Brain pericyte (primary cell): ENCODE measurements at regions not wholly inside any gene's neighbourhood (a gene's known extent, or its start where the extent isn't known, plus 50 kb on each side); places are given as distances from the start of the nearest gene placed in this dataset.

Source experiments
- DNase-seq: peaks from one replicate; pipeline ENCODE4 v3.0.0-alpha.2; 2012; ENCODE audit warnings: low read depth, low spot score

DNA sequence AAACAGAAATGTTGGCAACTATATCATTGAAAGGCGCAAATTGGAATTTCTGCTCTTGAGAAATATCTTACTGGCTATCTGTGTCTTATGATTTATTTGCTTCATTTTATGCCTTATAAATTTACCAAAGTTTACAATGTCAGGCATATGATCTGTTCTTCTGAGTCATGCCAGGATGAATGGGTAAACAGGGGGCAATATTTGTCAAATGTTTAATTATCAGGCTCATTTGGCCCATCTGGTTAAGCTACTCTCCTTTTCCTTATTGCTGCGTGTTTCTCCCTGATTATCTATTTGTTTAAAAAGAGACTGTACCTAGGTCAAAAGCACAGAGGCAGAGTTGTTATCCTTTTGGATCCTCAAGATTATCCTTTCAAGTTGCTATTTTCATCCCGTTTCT, 903.8 kb upstream of the PCDH10 start:
- DNase-seq, result no peak

DNA sequence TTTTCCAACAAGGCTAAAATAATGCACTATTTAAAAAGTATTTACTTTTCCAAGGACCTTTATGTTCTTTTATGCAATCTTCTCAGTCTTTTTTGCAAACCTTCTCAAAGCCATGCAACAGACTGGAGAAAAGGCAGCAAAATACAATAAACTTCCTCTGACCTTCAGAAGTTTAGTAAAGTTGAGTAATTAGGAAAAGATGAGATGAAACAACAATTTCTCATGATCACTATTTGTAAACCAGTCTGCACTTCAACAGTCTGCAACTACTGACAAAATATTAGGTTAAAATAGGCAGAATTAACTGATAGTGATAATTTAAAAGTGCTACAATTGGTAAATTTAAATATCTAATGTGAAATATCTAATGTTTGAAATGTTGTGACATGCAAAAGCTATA, 884.9 kb upstream of the PCDH10 start:
- no peak for DNase-seq

GRCh38 chr4:132266374-132266773, 882.7 kb upstream of the PCDH10 start:
- DNase-seq, result no peak

DNA sequence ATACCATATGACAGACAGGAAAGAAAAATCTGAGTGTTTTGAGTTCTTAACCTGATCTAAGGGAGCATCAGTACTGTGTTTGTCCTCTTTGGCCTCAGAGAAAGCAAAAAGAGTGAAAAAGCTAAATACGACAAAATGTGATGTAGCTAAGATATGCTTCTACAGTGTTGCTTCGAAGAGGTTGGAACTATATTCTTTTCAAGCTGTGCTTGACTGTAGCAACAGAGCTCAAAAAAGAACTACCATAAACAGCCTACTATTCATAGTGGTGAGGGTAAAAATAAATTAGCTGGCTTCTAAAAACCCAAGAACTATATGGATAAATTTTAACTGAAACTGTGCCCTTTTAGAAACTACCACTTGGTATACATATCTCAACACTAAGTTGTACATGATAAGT, 881.8 kb upstream of the PCDH10 start:
- no peak for DNase-seq

DNA sequence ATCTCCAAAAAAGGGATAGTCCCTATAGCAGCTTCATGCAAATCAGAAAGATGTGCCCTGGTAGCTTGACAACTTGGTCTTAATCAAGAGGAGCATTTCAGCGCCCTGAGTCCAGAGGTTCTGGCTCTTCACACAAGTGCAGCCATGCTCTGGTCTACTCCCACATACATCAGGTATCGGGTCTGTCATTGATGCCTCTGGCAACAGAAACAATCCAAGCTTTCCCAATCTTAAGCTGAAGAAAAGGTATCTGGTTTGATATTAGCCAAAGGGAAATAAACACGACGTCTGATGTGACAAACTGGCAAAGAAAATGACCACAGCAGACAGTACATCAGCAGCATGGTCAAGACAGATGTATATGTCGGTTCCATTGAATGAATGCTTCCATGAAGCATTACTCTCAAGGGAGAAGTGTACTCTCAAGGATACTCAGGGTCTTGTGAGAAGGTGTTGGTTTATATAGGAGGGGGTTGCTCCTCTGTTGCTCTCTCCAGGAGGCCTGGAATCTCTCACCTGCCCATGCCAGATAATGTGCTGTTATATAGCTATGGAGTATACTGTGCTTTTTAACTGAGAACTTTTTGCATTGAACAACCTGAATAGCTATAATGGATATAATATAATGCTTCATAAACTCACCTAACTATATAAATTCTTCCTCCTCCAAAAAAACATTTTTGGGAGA, 879.6 kb upstream of the PCDH10 start:
- DNase-seq, result no peak

DNA sequence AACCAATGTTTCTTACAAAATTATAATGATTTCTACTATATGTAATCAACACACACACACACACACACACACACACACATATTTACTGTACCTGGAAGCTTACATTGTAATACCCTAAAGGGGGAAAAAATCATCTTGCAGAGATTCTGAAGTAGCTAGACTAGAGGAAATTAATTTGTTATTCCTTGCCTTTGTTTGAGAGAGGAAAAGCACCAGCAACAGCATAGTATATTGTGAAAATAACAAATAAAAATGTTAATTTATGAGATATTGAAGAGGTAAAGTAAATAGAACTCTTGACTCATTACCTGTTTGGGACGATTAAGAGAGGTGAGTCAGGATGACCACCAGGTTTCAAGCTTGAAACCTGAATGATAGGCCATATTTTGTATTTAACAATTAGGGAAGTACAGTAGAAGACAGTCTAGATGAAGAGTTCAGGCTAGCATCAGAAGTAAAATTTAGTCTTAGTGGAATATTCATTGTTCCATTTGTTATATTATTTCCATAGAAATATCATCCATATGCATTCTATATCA, 873.4 kb upstream of the PCDH10 start:
- DNase-seq, result no peak

DNA sequence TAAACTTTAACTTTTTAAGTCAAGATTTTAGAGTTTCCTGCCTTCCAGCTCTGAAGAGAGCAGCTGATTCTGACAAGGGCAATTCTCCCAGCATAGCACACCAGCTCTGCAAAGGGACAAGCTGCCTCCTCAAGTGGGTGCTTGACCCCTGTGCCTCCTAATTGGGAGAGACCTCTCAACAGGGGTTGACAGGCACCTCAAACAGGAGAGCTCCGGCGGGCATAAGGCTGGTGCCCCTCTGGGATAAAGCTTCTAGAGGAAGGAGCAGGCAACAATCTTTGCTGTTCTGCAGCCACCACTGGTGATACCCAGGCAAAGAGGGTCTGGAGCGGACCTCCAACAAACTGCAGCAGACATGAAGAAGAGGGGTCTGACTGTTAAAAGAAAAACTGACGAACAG, 872.9 kb upstream of the PCDH10 start:
- DNase-seq, result no peak

GRCh38 chr4:132276989-132277388, 872.1 kb upstream of the PCDH10 start:
- no peak for DNase-seq

DNA sequence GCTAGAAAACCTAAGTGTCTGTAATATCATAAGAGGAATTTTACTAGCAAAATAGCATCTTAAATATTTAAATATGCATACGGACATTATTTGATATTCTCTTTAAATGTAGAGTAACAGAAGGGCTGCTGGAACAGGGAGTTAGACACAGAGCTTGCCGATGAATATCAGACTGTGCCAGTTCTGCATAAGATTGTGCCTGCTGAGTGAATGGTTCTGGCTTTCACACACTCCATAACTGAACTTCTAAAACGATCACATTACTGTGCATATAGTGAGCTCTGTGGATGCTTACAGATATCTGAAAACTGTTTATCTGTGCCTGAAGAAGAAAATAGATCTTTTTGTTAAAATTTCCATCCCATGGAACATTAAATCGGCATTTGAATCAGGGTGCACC, 867.4 kb upstream of the PCDH10 start:
- DNase-seq, result no peak

DNA sequence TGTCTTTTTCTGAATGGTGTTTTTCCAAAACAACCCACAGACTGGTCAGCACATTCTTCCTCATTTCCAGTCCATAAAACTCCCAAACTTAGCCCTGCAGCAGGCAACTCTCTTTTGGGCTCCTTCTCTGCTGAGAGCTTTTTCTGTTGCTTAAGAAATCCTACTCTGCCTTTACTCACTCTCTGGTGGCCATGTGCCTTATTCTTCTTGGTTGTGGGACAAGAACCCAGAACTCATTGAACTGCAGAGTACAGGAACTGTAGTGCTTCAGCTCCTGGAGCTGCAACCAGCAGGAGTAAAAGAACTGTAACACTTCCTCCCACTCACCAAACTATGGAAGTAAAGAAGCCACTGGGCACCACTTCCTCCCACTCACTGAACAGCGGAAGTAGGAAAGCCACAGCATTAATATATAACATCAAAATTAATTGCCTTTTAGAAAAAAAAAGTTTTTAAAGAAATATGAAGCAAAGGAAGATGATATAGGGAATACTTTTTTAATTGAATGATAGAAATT, 864.1 kb upstream of the PCDH10 start:
- no peak for DNase-seq

GRCh38 chr4:132297346-132297745, 851.7 kb upstream of the PCDH10 start:
- no peak for DNase-seq

- DNase-seq, result no peak
Measured at GRCh38 chr4:132299841-132300240, 849.3 kb upstream of the PCDH10 start.

DNA sequence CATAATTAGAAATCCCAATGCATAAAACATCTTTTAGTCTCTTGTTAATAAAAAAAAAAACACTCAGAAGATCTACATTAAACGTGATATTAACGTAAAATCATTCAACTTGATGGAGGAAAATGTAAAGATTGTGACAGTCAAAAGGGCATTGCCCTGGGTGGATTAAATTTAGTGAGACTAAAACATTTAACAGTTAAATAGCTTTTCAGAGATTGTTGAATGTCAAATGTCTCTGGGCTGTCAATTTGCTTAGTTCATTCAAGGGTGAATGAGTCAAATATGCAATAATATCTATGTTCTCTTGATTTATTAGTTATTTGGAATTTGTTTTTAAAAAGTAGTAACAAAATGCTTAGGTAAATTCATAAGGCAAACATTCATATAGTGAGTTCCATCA, 836.6 kb upstream of the PCDH10 start:
- DNase-seq, result no peak

GRCh38 chr4:132313852-132314251, 835.2 kb upstream of the PCDH10 start:
- DNase-seq, result no peak

DNA sequence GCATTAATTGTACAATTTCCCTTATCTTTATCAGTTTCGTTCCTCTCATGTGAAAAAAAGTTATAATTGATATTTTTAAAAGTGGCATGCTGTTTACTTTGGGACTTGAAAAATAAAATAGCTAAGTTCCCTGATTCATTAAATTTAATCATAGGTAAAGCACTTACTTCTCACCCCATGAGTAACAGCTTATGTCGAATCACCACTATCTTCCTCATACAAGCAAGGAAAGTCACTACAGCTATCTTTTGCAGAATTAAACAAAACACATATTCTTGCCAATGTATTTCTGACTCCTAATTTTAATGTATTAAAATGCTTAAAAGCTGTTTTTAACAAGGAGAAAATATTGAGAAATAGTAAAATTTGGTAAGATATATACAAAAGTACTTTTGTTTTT, 832.4 kb upstream of the PCDH10 start:
- DNase-seq, result no peak

GRCh38 chr4:132317923-132318322, 831.2 kb upstream of the PCDH10 start:
- DNase-seq, result no peak

DNA sequence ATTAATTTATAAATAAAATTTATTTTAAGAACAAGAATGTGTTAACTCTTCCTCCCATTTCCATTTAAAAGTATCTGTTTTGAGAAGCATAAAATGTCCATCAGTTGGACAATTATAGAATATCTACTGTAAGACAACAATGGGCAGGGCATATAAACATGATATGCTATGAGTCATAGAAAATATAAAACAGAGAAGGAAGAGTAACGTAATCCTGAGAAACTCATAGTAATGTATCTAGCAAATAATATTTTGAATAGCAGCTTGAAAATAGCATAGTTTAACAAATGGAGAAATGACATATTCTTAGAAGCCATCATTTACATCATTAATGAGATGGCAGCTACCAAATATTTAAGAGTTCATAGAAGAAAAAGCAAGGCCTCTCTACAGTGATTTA, 820.3 kb upstream of the PCDH10 start:
- no peak for DNase-seq

GRCh38 chr4:132330994-132331393, 818.1 kb upstream of the PCDH10 start:
- DNase-seq, result no peak

DNA sequence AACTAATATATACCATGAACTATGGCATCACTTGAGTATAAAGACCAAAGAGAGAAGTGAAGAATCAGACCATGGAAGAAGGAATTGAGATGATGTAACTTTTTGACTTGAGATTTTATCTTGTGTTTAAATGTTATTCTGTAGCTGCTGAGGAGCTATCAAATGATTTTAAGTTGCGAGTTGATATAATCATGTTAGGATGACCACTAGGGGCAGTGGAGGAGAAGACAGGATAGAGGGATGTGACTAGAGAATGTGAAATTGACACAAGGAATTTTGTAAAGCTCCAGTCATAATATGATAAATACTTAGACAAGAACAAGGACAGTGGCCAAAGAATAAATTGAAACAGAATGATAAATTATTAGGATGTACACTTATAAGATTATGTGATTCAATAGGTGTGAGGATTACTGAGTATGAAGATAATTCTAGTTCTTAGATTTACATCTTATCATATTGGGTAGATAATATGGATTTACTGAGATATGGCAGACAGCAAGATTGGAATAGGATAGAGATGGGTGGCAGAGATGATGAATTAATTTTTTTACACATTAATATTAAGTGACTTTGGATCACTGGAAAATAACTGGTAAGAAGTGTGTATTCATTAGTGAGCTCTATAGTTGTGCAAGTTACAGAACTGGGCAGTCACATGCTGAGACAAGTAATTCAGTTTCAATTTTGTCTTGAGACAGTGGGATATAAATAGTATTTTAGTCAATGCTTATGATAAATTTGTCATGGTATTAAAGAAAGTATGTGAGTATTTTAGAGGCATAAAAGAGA, 816.0 kb upstream of the PCDH10 start:
- DNase-seq, result no peak

GRCh38 chr4:132333724-132334047, 815.4 kb upstream of the PCDH10 start:
- no peak for DNase-seq

DNA sequence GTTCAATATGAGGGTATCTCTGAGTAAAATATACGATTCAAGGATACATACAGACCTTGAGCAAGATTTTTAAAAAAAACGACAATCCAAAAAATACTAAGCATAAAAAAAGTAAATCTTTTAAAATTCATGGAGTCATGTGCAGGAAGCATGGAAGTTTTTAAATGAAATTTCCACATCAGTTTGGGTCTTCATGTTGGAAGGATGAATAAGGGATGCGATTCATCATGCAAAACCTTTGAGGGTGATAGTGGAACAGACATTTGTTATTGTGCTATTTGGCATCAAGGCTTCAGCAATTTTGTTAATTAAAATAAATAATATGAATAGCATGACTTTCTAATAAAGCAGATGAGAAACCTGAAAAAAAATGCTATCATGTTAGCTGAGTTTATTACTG, 815.0 kb upstream of the PCDH10 start:
- DNase-seq, result no peak

GRCh38 chr4:132344924-132345828, 803.9 kb upstream of the PCDH10 start:
- DNase-seq, result no peak
